ENCODE measurements at regions not wholly inside any gene's neighbourhood (a gene's known extent, or its start where the extent isn't known, plus 50 kb on each side); places are given as distances from the start of the nearest gene placed in this dataset.

DNA sequence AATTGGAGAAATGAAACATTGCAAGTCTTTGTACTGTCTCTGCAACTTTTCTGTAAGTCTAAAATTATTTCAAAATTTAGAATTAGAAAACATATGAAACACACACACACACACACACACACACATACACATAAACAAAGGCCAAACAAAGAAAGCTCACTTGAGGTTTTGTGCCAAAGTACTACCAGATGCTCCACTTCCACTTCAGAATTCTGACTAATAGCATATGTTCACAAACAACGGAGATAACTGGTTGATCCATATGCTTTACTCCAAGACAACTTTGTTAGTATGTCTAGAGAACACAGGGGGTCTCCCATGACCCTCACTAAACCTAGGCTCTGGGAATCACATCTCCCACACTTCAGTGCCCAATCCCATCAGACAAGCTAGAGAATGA lies 133.8 kb upstream of the CLEC14A start:
- TF ChIP-seq JUN (IDR thresholded peaks at IDR 0.05; ENCODE audit: low read depth, low read length) (no peak), CHD1 (IDR thresholded peaks at IDR 0.05; ENCODE audit: low read depth, low read length) (no peak), SP2 (IDR thresholded peaks at IDR 0.05; ENCODE audit: low read length) (no peak)
- TF ChIP-seq, protein P1, sequence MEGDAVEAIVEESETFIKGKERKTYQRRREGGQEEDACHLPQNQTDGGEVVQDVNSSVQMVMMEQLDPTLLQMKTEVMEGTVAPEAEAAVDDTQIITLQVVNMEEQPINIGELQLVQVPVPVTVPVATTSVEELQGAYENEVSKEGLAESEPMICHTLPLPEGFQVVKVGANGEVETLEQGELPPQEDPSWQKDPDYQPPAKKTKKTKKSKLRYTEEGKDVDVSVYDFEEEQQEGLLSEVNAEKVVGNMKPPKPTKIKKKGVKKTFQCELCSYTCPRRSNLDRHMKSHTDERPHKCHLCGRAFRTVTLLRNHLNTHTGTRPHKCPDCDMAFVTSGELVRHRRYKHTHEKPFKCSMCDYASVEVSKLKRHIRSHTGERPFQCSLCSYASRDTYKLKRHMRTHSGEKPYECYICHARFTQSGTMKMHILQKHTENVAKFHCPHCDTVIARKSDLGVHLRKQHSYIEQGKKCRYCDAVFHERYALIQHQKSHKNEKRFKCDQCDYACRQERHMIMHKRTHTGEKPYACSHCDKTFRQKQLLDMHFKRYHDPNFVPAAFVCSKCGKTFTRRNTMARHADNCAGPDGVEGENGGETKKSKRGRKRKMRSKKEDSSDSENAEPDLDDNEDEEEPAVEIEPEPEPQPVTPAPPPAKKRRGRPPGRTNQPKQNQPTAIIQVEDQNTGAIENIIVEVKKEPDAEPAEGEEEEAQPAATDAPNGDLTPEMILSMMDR (IDR thresholded peaks at IDR 0.05; ENCODE audit: control extremely low read depth in 1 of 3, insufficient read depth in 1 of 3, low read depth in 1 of 3, low read length in 3 of 3): no peak
- TF ChIP-seq, protein P2, sequence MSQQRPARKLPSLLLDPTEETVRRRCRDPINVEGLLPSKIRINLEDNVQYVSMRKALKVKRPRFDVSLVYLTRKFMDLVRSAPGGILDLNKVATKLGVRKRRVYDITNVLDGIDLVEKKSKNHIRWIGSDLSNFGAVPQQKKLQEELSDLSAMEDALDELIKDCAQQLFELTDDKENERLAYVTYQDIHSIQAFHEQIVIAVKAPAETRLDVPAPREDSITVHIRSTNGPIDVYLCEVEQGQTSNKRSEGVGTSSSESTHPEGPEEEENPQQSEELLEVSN (IDR thresholded peaks at IDR 0.05): no peak

All from H1 (cell line).